MM.1S (cell line): ENCODE measurements at regions not wholly inside any gene's neighbourhood (a gene's known extent, or its start where the extent isn't known, plus 50 kb on each side); places are given as distances from the start of the nearest gene placed in this dataset.

Source experiments
- CTCF ChIP-seq: fragments of 300-600 bp; sonication (generic); IDR thresholded peaks from 2 replicates; pipeline ENCODE4 v1.5.1; 2016; ENCODE audit warnings: antibody characterized with exemption, low read length, mixed read lengths
- EZH2 ChIP-seq: fragments of 300-600 bp; sonication (generic); optimal IDR thresholded peaks from 2 replicates; pipeline ENCODE3; 2017; ENCODE audit warnings: low read depth, mild to moderate bottlenecking, antibody characterized with exemption, low read length, mixed read lengths

- TF ChIP-seq CTCF (no peak), EZH2 (no peak)
Observed at GRCh38 chr6:165906-166305, 126.4 kb upstream of the DUSP22 start.
